ENCODE measurements at regions not wholly inside any gene's neighbourhood (a gene's known extent, or its start where the extent isn't known, plus 50 kb on each side); places are given as distances from the start of the nearest gene placed in this dataset.
"Not testable (repeated sequence)": the region's sequence is repeated elsewhere in the genome, so short reads cannot be mapped to it uniquely, and the experiment has no call there.

- DNase-seq, result peak in 4 of 56 donors; percentile 4 to 23 (median 16)
Observed at GRCh38 chr1:96487394-96487793, 234.2 kb upstream of the PTBP2 start.

- peak in 5 of 56 donors; percentile 4 to 16 (median 7) for DNase-seq
Observed at GRCh38 chr1:96487971-96488370, 233.6 kb upstream of the PTBP2 start.

- no peak for DNase-seq
Observed at GRCh38 chr1:96488777-96489176, 232.8 kb upstream of the PTBP2 start.

- DNase-seq, result no peak
Observed at GRCh38 chr1:96492236-96492635, 229.3 kb upstream of the PTBP2 start.

- no peak for DNase-seq
Observed at GRCh38 chr1:96498744-96499340, 222.7 kb upstream of the PTBP2 start.

GRCh38 chr1:96508233-96508632 lies 213.4 kb upstream of the PTBP2 start:
- DNase-seq, result peak in 28 of 56 donors; percentile 3 to 76 (median 18)

GRCh38 chr1:96509339-96509738 lies 212.2 kb upstream of the PTBP2 start:
- DNase-seq, result no peak

GRCh38 chr1:96509951-96510350 lies 211.6 kb upstream of the PTBP2 start:
- no peak for DNase-seq

- no peak for DNase-seq
Observed at GRCh38 chr1:96510391-96510790, 211.2 kb upstream of the PTBP2 start.

GRCh38 chr1:96510911-96511310 lies 210.7 kb upstream of the PTBP2 start:
- DNase-seq, result no peak

GRCh38 chr1:96513136-96513535 lies 208.4 kb upstream of the PTBP2 start:
- no peak for DNase-seq

GRCh38 chr1:96515430-96515829 lies 206.2 kb upstream of the PTBP2 start:
- no peak for DNase-seq

- DNase-seq, result no peak
Observed at GRCh38 chr1:96515925-96516324, 205.7 kb upstream of the PTBP2 start.

- DNase-seq, result no peak
Observed at GRCh38 chr1:96519851-96520578, 201.6 kb upstream of the PTBP2 start.

GRCh38 chr1:96520579-96520947 lies 201.0 kb upstream of the PTBP2 start:
- peak in 2 of 56 donors; percentile 5 to 9 for DNase-seq

- peak in 1 of 56 donors; percentile 19 for DNase-seq
Observed at GRCh38 chr1:96521010-96521409, 200.6 kb upstream of the PTBP2 start.

GRCh38 chr1:96521994-96522760 lies 199.4 kb upstream of the PTBP2 start:
- DNase-seq, result no peak

GRCh38 chr1:96522927-96523326 lies 198.7 kb upstream of the PTBP2 start:
- no peak for DNase-seq

GRCh38 chr1:96524100-96524499 lies 197.5 kb upstream of the PTBP2 start:
- peak in 3 of 56 donors; percentile 13 to 29 (median 16) for DNase-seq

GRCh38 chr1:96525657-96526557 lies 195.7 kb upstream of the PTBP2 start:
- no peak for DNase-seq

- not testable (repeated sequence) for DNase-seq
Observed at GRCh38 chr1:96528672-96529071, 192.9 kb upstream of the PTBP2 start.
